SK-N-SH treated with all-trans-retinoic acid at 6 μM for 48 hours (cell line): ENCODE measurements at regions not wholly inside any gene's neighbourhood (a gene's known extent, or its start where the extent isn't known, plus 50 kb on each side); places are given as distances from the start of the nearest gene placed in this dataset.

Experiments used
- ATAC-seq: fragments of 200-7000 bp; cut with Tn5 transposase; 3 replicates; pipeline ENCODE4 v1.9.1; 2020; ENCODE audit warnings: mild to moderate bottlenecking, moderate library complexity
- ARNTL ChIP-seq: fragments of 450-650 bp; formaldehyde crosslinking; IDR thresholded peaks from 2 replicates; pipeline ENCODE4 v1.5.0; 2020; ENCODE audit warnings: low read depth, mild to moderate bottlenecking, moderate library complexity, borderline replicate concordance
- BACH2 ChIP-seq: fragments of 250-450 bp; sonication (Bioruptor Pico); IDR thresholded peaks from 2 replicates; pipeline ENCODE4 v1.9.0; 2021; ENCODE audit warnings: mild to moderate bottlenecking, borderline replicate concordance
- CSDC2 ChIP-seq: fragments of 250-450 bp; sonication (Bioruptor Pico); IDR thresholded peaks from 2 replicates; pipeline ENCODE4 v1.5.0; 2020; ENCODE audit warnings: mild to moderate bottlenecking, moderate library complexity
- ESRRG ChIP-seq: fragments of 250-450 bp; sonication (Bioruptor Pico); IDR thresholded peaks from 2 replicates; pipeline ENCODE4 v1.6.1; 2021; ENCODE audit warnings: mild to moderate bottlenecking
- GLIS3 ChIP-seq: fragments of 250-450 bp; sonication (Bioruptor Pico); IDR thresholded peaks from 2 replicates; pipeline ENCODE4 v1.5.0; 2020; ENCODE audit warnings: mild to moderate bottlenecking, moderate library complexity
- ISL1 ChIP-seq: fragments of 250-450 bp; sonication (Bioruptor Pico); IDR thresholded peaks from 2 replicates; pipeline ENCODE4 v2.1.2; 2022; ENCODE audit warnings: mild to moderate bottlenecking, moderate library complexity
- OSR1 ChIP-seq: fragments of 250-450 bp; sonication (Bioruptor Pico); IDR thresholded peaks from 2 replicates; pipeline ENCODE4 v1.8.0; 2022; ENCODE audit warnings: moderate library complexity, mild to moderate bottlenecking, inconsistent platforms
- POU6F1 ChIP-seq: fragments of 250-450 bp; sonication (Bioruptor Pico); IDR thresholded peaks from 2 replicates; pipeline ENCODE4 v1.8.0; 2021; ENCODE audit warnings: low read depth, mild to moderate bottlenecking, moderate library complexity, borderline replicate concordance
- PPARA ChIP-seq: fragments of 250-450 bp; sonication (Bioruptor Pico); IDR thresholded peaks from 2 replicates; pipeline ENCODE4 v1.5.0; 2020; ENCODE audit warnings: mild to moderate bottlenecking, borderline replicate concordance
- RARB ChIP-seq: fragments of 250-450 bp; sonication (Bioruptor Pico); IDR thresholded peaks from 2 replicates; pipeline ENCODE4 v1.8.0; 2021; ENCODE audit warnings: mild to moderate bottlenecking, moderate library complexity
- SNAI2 ChIP-seq: fragments of 250-450 bp; sonication (Bioruptor Pico); IDR thresholded peaks from 2 replicates; pipeline ENCODE4 v1.5.0; 2020; ENCODE audit warnings: mild to moderate bottlenecking, moderate library complexity
- TCF4 ChIP-seq: fragments of 250-450 bp; sonication (Bioruptor Pico); IDR thresholded peaks from 2 replicates; pipeline ENCODE4 v1.8.0; 2021; ENCODE audit warnings: mild to moderate bottlenecking, moderate library complexity, borderline replicate concordance
- TOX ChIP-seq: fragments of 250-450 bp; sonication (Bioruptor Pico); IDR thresholded peaks from 2 replicates; pipeline ENCODE4 v1.8.0; 2021; ENCODE audit warnings: mild to moderate bottlenecking, moderate library complexity, borderline replicate concordance
- TSHZ2 ChIP-seq: fragments of 250-450 bp; sonication (Bioruptor Pico); IDR thresholded peaks from 2 replicates; pipeline ENCODE4 v1.5.0; 2020; ENCODE audit warnings: mild to moderate bottlenecking, moderate library complexity
- ZC3H10 ChIP-seq: fragments of 250-450 bp; sonication (Bioruptor Pico); IDR thresholded peaks from 2 replicates; pipeline ENCODE4 v1.5.1; 2021; ENCODE audit warnings: mild to moderate bottlenecking, moderate library complexity
- ZFP3 ChIP-seq: fragments of 250-450 bp; sonication (Bioruptor Pico); IDR thresholded peaks from 2 replicates; pipeline ENCODE4 v1.5.0; 2020; ENCODE audit warnings: mild to moderate bottlenecking, moderate library complexity
- ZFP30 ChIP-seq: fragments of 450-650 bp; formaldehyde crosslinking; IDR thresholded peaks from 2 replicates; pipeline ENCODE4 v1.5.0; 2022; ENCODE audit warnings: mild to moderate bottlenecking, moderate library complexity
- ZNF565 ChIP-seq: fragments of 450-650 bp; formaldehyde crosslinking; conservative IDR thresholded peaks from 2 replicates; pipeline ENCODE4 v1.5.0; 2020; ENCODE audit warnings: low read depth, mild to moderate bottlenecking, moderate library complexity
- ZNF70 ChIP-seq: fragments of 450-650 bp; formaldehyde crosslinking; IDR thresholded peaks from 2 replicates; pipeline ENCODE4 v1.5.0; 2020; ENCODE audit warnings: mild to moderate bottlenecking, moderate library complexity
- ZNF8 ChIP-seq: fragments of 450-650 bp; formaldehyde crosslinking; IDR thresholded peaks from 2 replicates; pipeline ENCODE4 v1.5.0; 2020; ENCODE audit warnings: mild to moderate bottlenecking, moderate library complexity
- TF ChIP-seq, protein P1 (sequence below): fragments of 250-450 bp; sonication (Bioruptor Pico); IDR thresholded peaks from 2 replicates; pipeline ENCODE4 v1.5.1; 2020; ENCODE audit warnings: low read depth, mild to moderate bottlenecking, moderate library complexity

DNA sequence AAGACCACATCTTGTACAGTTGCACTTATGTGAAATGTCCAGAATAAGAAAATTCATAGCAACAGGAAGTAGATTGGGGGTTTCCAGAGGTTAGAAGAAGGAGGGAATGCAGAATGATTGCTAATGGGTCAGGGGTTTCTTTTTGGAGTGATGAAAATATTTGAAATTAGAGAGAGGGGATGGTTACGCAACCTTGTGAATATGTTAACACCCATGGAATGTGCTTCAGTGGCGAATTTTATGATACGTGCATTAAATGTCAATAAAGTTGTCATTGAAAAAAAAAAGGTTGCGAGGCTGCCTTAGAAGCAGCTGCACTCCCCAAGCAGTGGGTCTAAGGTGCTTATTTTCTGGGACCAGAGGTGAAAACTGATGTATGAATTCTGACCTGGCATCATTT, 64.4 kb upstream of the SUB1 start:
- no peak for TF ChIP-seq ZNF565 (CRISPR knock-in tag)
- no peak for ATAC-seq

DNA sequence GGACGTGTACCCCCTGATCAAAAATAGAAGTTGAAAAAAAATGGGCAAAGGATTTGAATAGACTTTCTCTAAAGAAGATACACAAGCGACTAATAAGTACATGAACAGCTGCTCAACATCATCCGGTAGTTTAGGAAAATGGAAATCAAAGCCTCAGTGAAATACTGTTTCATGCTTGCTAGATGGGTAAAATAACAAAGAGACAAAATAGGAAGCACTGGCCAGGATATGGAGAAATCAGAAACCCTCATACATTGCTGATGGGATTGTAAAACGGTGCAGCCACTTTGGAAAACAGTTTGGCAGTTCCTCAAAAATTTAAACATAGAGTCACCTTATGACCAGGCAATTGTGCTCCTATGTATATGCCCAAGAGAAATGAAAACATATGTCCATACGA, 65.0 kb upstream of the SUB1 start:
- no peak for TF ChIP-seq BACH2 (CRISPR knock-in tag)
- no peak for TF ChIP-seq ZFP30 (CRISPR knock-in tag)
- TF ChIP-seq ZNF8 = no peak
- TF ChIP-seq POU6F1 (CRISPR knock-in tag) = no peak
- TF ChIP-seq GLIS3 (CRISPR knock-in tag) = no peak
- no peak for TF ChIP-seq ZC3H10 (CRISPR knock-in tag)
- TF ChIP-seq OSR1 (CRISPR knock-in tag) = no peak
- TF ChIP-seq CSDC2 = no peak
- no peak for TF ChIP-seq ESRRG (CRISPR knock-in tag)
- TF ChIP-seq, protein P1, sequence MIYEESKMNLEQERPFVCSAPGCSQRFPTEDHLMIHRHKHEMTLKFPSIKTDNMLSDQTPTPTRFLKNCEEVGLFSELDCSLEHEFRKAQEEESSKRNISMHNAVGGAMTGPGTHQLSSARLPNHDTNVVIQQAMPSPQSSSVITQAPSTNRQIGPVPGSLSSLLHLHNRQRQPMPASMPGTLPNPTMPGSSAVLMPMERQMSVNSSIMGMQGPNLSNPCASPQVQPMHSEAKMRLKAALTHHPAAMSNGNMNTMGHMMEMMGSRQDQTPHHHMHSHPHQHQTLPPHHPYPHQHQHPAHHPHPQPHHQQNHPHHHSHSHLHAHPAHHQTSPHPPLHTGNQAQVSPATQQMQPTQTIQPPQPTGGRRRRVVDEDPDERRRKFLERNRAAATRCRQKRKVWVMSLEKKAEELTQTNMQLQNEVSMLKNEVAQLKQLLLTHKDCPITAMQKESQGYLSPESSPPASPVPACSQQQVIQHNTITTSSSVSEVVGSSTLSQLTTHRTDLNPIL (CRISPR knock-in tag) = no peak
- no peak for TF ChIP-seq ZFP3 (CRISPR knock-in tag)
- no peak for TF ChIP-seq ZNF565 (CRISPR knock-in tag)
- ATAC-seq = no peak

DNA sequence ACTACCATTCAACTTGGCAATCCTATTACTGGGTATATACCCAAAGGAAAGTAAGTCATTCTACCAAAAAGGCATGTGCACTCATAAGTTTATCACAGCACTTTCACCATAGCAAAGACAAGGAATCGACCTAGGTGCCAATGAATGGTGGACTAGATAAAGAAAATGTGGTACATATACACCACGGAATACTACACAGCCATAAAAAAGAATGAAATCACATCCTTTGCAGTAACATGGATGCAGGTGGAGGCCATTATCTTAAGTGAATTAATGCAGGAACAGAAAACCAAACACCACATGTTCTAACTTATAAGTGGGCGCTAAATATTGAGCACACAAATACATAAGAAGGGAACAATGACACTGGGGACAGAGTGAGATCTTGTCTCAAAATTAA, 65.8 kb upstream of the SUB1 start:
- TF ChIP-seq TCF4 (CRISPR knock-in tag) (no peak), OSR1 (CRISPR knock-in tag) (no peak), POU6F1 (CRISPR knock-in tag) (no peak), ZNF8 (0 out of 2 replicates have a peak, but pooled peaks have one; percentile 36)
- no peak for ATAC-seq

GRCh38 chr5:32514806-32515205, 70.3 kb upstream of the ZFR start:
- no peak for TF ChIP-seq OSR1 (CRISPR knock-in tag)
- no peak for TF ChIP-seq CSDC2
- TF ChIP-seq, protein P1 (CRISPR knock-in tag) = no peak
- TF ChIP-seq ZNF8 = no peak
- no peak for TF ChIP-seq SNAI2 (CRISPR knock-in tag)
- no peak for TF ChIP-seq ISL1 (CRISPR knock-in tag)
- ATAC-seq = no peak

DNA sequence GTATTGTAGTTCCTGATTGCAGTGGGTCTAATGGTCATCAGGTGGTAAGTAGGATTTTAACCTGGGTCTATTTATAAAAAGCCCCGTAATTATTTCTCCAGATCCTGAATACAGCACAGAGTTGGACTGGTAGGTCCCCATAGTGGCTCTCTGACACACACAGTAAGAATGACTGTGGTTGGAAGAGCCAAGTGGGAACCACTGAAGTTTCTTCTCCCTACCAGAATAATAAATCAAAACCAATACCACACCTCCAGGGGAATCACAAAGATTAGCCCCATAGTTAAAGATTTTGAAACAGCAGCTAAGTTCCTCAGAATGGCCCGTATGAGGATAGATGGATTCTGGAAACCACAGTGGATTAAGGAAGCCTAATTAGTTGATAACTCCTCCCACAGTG, 68.4 kb upstream of the ZFR start:
- TF ChIP-seq POU6F1 (CRISPR knock-in tag) = no peak
- TF ChIP-seq SNAI2 (CRISPR knock-in tag) = no peak
- no peak for TF ChIP-seq TOX (CRISPR knock-in tag)
- TF ChIP-seq PPARA = no peak
- TF ChIP-seq ESRRG (CRISPR knock-in tag) = no peak
- TF ChIP-seq RARB = no peak
- TF ChIP-seq OSR1 (CRISPR knock-in tag) = no peak
- no peak for TF ChIP-seq ARNTL (CRISPR knock-in tag)
- no peak for TF ChIP-seq ZC3H10 (CRISPR knock-in tag)
- no peak for TF ChIP-seq TSHZ2
- no peak for TF ChIP-seq ZFP30 (CRISPR knock-in tag)
- TF ChIP-seq, protein P1 (CRISPR knock-in tag) = no peak
- no peak for TF ChIP-seq ZNF70
- no peak for TF ChIP-seq GLIS3 (CRISPR knock-in tag)
- no peak for TF ChIP-seq BACH2 (CRISPR knock-in tag)
- no peak for TF ChIP-seq ZNF8
- ATAC-seq = no peak
